Cardiac muscle cell (in vitro differentiated cells and primary cell): ENCODE measurements at regions not wholly inside any gene's neighbourhood (a gene's known extent, or its start where the extent isn't known, plus 50 kb on each side); places are given as distances from the start of the nearest gene placed in this dataset.
"Not testable (repeated sequence)": the region's sequence is repeated elsewhere in the genome, so short reads cannot be mapped to it uniquely, and the experiment has no call there.

ENCODE experiments used
- DNase-seq, 2 donors: peaks; one replicate each; pipeline versions ENCODE4 v3.0.0 to v3.0.0-alpha.2; 2010 to 2017; ENCODE audit warnings: low read depth in 1 of 2, low spot score in 1 of 2
- H3K27ac ChIP-seq: fragments of 200-600 bp; sonication (generic); 2 replicates; pipeline ENCODE4 v1.5.1; 2016
- H3K27me3 ChIP-seq: fragments of 200-600 bp; sonication (generic); 2 replicates; pipeline ENCODE4 v1.6.0; 2016; ENCODE audit warnings: control low read depth
- H3K36me3 ChIP-seq: fragments of 200-600 bp; sonication (generic); 2 replicates; pipeline ENCODE4 v1.5.1; 2016; ENCODE audit warnings: control low read depth
- H3K4me1 ChIP-seq: fragments of 200-600 bp; sonication (generic); 2 replicates; pipeline ENCODE4 v1.8.1; 2017; ENCODE audit warnings: low read depth, mild to moderate bottlenecking, mixed run types
- H3K4me3 ChIP-seq: fragments of 200-600 bp; sonication (generic); 2 replicates; pipeline ENCODE4 v1.5.1; 2016; ENCODE audit warnings: mild to moderate bottlenecking
- H3K9me3 ChIP-seq: fragments of 200-600 bp; sonication (generic); 2 replicates; pipeline ENCODE4 v1.5.1; 2017; ENCODE audit warnings: low read depth, mild to moderate bottlenecking, control low read depth
- CTCF ChIP-seq: IDR thresholded peaks from 2 replicates; pipeline ENCODE4 v1.5.1; 2012; ENCODE audit warnings: low read depth, mild to moderate bottlenecking, low read length

GRCh38 chr7:106537119-106537518 is 123.8 kb downstream of the CCDC71L start:
- H3K4me3 ChIP-seq = no peak overlapping the region
- DNase-seq = no peak
- no peaks in the 10 kb centered on the region for H3K27me3 ChIP-seq
- TF ChIP-seq CTCF = no peak
- no peaks in the 10 kb centered on the region for H3K4me1 ChIP-seq
- no peaks in the 10 kb centered on the region for H3K9me3 ChIP-seq
- no peak overlapping the region for H3K27ac ChIP-seq
- no peaks in the 10 kb centered on the region for H3K36me3 ChIP-seq

GRCh38 chr7:106536079-106536478 is 124.9 kb downstream of the CCDC71L start:
- H3K4me1 ChIP-seq = no peaks in the 10 kb centered on the region
- H3K27ac ChIP-seq = no peak overlapping the region
- no peak for TF ChIP-seq CTCF
- no peaks in the 10 kb centered on the region for H3K9me3 ChIP-seq
- no peak for DNase-seq
- no peak overlapping the region for H3K4me3 ChIP-seq
- no peaks in the 10 kb centered on the region for H3K36me3 ChIP-seq
- H3K27me3 ChIP-seq = no peaks in the 10 kb centered on the region

GRCh38 chr7:106535234-106535932 is 125.6 kb downstream of the CCDC71L start:
- Histone ChIP-seq H3K4me1 (no peaks in the 10 kb centered on the region), H3K9me3 (no peaks in the 10 kb centered on the region), H3K4me3 (no peak overlapping the region), H3K27me3 (no peaks in the 10 kb centered on the region), H3K27ac (no peak overlapping the region), H3K36me3 (no peaks in the 10 kb centered on the region)
- TF ChIP-seq CTCF = no peak
- DNase-seq = no peak

- no peak for TF ChIP-seq CTCF
- DNase-seq = no peak
- Histone ChIP-seq H3K36me3 (no peaks in the 10 kb centered on the region), H3K4me1 (no peaks in the 10 kb centered on the region), H3K27me3 (no peaks in the 10 kb centered on the region), H3K9me3 (no peaks in the 10 kb centered on the region), H3K27ac (no peak overlapping the region), H3K4me3 (no peak overlapping the region)
Observed at GRCh38 chr7:106534271-106534846, 126.6 kb downstream of the CCDC71L start.

- not testable (repeated sequence) for H3K9me3 ChIP-seq, H3K27ac ChIP-seq, H3K36me3 ChIP-seq, H3K4me1 ChIP-seq, H3K27me3 ChIP-seq, H3K4me3 ChIP-seq
- peak in 1 of 2 donors; percentile 49 for DNase-seq
Observed at GRCh38 chr7:106530183-106530582, 130.8 kb downstream of the CCDC71L start.

GRCh38 chr7:106526617-106527016 is 134.3 kb downstream of the CCDC71L start:
- not testable (repeated sequence) for H3K4me3 ChIP-seq, H3K9me3 ChIP-seq, H3K4me1 ChIP-seq, DNase-seq, H3K27ac ChIP-seq, H3K27me3 ChIP-seq, H3K36me3 ChIP-seq

GRCh38 chr7:106524690-106525059 is 136.3 kb downstream of the CCDC71L start:
- no peak overlapping the region for H3K27ac ChIP-seq
- TF ChIP-seq CTCF = no peak
- no peaks in the 10 kb centered on the region for H3K36me3 ChIP-seq
- no peak overlapping the region for H3K4me3 ChIP-seq
- no peaks in the 10 kb centered on the region for H3K9me3 ChIP-seq
- no peaks in the 10 kb centered on the region for H3K4me1 ChIP-seq
- H3K27me3 ChIP-seq = no peaks in the 10 kb centered on the region
- no peak for DNase-seq
